K562 (cell line): ENCODE measurements at regions not wholly inside any gene's neighbourhood (a gene's known extent, or its start where the extent isn't known, plus 50 kb on each side); places are given as distances from the start of the nearest gene placed in this dataset.

Source experiments
- ATAC-seq: fragments of 200-7000 bp; cut with Tn5 transposase; 3 replicates; pipeline ENCODE4 v1.9.1; 2020; ENCODE audit warnings: moderate library complexity
- BruUV-seq: library from RNA; stranded (reverse); fragments of 400-500 nt; replicated peaks from 2 replicates; lab custom pipeline; 2021; lab: Mats Ljungman, UMichigan
- CTCF ChIA-PET: fragments of 300-600 bp; formaldehyde crosslinking; extraction: SDS; loops from one replicate; lab custom pipeline; 2021; ENCODE audit warnings: low intra/inter-chr PET ratio; lab: Yijun Ruan, JAX
- POLR2A ChIA-PET: fragments of 300-600, 350-650 bp; sonication (Branson Sonifier 250); formaldehyde crosslinking; extraction: SDS; loops from one replicate; lab custom pipeline; 2021; ENCODE audit warnings: antibody characterized with exemption, inconsistent platforms; lab: Yijun Ruan, JAX
- DNase-seq, 4 experiments: peaks; one replicate each; pipeline versions ENCODE4 v3.0.0 to v3.0.0-alpha.2; 2011 to 2018; ENCODE audit warnings: low spot score in 3 of 4, mixed read lengths in 3 of 4; ENCODE audit errors: extremely low read depth in 1 of 4
- FAIRE-seq: peaks from 2 replicates; lab custom pipeline; 2011; peaks lifted over from hg19 to GRCh38; lab: Jason Lieb, UNC
- H2AFZ ChIP-seq: 2 replicates; pipeline ENCODE4 v1.6.0; 2011; ENCODE audit warnings: low read depth, low read length, control low read depth, inconsistent platforms
- H3K27ac ChIP-seq: fragments of 200-600 bp; 3 replicates; pipeline ENCODE4 v1.8.0; 2011; ENCODE audit warnings: low read depth, mild to moderate bottlenecking, control low read depth, inconsistent platforms, low read length, moderate library complexity, mixed read lengths; ENCODE audit errors: extremely low read depth
- H3K27me3 ChIP-seq, 2 experiments: fragments of 300-600 bp in 1 of 2; 2 replicates in 1 of 2; 3 replicates in 1 of 2; pipeline versions ENCODE4 v1.6.0 to v1.8.0; 2011; ENCODE audit warnings: inconsistent platforms in 2 of 2, low read length in 2 of 2, mild to moderate bottlenecking in 1 of 2, mixed read lengths in 1 of 2, moderate library complexity in 1 of 2; ENCODE audit not compliant: control insufficient read depth in 2 of 2, insufficient read depth in 2 of 2
- H3K36me3 ChIP-seq: fragments of 300-600 bp; 3 replicates; pipeline ENCODE4 v1.8.0; 2011; ENCODE audit warnings: mild to moderate bottlenecking, low read length, inconsistent platforms; ENCODE audit not compliant: control insufficient read depth, insufficient read depth
- H3K4me1 ChIP-seq, 2 experiments: fragments of 200-600 bp in 1 of 2; replicated peaks in 1 of 2; 2 replicates in 1 of 2; 3 replicates in 1 of 2; pipeline versions ENCODE4 v1.5.1 to v1.8.0; 2011; ENCODE audit warnings: inconsistent platforms in 2 of 2, low read length in 2 of 2, mild to moderate bottlenecking in 1 of 2, mixed read lengths in 1 of 2, moderate library complexity in 1 of 2; ENCODE audit not compliant: control insufficient read depth in 2 of 2, insufficient read depth in 2 of 2
- H3K4me2 ChIP-seq: 2 replicates; pipeline ENCODE4 v1.6.1; 2011; ENCODE audit warnings: low read length, control low read depth, inconsistent platforms, mixed read lengths; ENCODE audit not compliant: insufficient read depth
- H3K4me3 ChIP-seq: fragments of 200-600 bp; sonication (generic), shearing (Covaris generic); 2 replicates; pipeline ENCODE4 v1.5.1; 2016; ENCODE audit warnings: control low read depth, inconsistent platforms
- H3K79me2 ChIP-seq: fragments of 200-600 bp; 3 replicates; pipeline ENCODE4 v1.8.0; 2011; ENCODE audit warnings: low read length, inconsistent platforms; ENCODE audit not compliant: control insufficient read depth, insufficient read depth
- H3K9ac ChIP-seq, 2 experiments: 2 replicates each; pipeline versions ENCODE4 v1.6.0 to v1.6.1; 2011; ENCODE audit warnings: low read depth in 2 of 2, low read length in 2 of 2, control low read depth in 1 of 2, inconsistent platforms in 1 of 2, mild to moderate bottlenecking in 1 of 2, mixed read lengths in 1 of 2; ENCODE audit not compliant: insufficient read depth in 1 of 2
- H3K9me1 ChIP-seq: one replicate; pipeline ENCODE4 v1.6.0; 2011; ENCODE audit warnings: inconsistent platforms, mild to moderate bottlenecking, low read length, moderate library complexity; ENCODE audit not compliant: control insufficient read depth, insufficient read depth
- H3K9me3 ChIP-seq: replicated peaks from 2 replicates; pipeline ENCODE4 v1.5.1; 2011; ENCODE audit warnings: low read depth, low read length, inconsistent platforms; ENCODE audit not compliant: control insufficient read depth, insufficient read depth
- H4K20me1 ChIP-seq: replicated peaks from 2 replicates; pipeline ENCODE4 v1.6.1; 2011; ENCODE audit warnings: low read length, inconsistent platforms, mixed read lengths; ENCODE audit not compliant: control insufficient read depth, insufficient read depth
- ATF3 ChIP-seq, 2 experiments: fragments of 450-650 bp in 1 of 2; sonication (generic) in 1 of 2; formaldehyde crosslinking in 1 of 2; IDR thresholded peaks in 1 of 2; conservative IDR thresholded peaks in 1 of 2; 2 replicates each; pipeline versions ENCODE4 v1.6.1 to v1.8.1; 2016 to 2023; ENCODE audit warnings: mild to moderate bottlenecking in 2 of 2, moderate library complexity in 2 of 2, inconsistent platforms in 1 of 2, missing genetic modification reagents in 1 of 2
- FOXA1 ChIP-seq: fragments of 450-650 bp; IDR thresholded peaks from 2 replicates; pipeline ENCODE4 v1.6.1; 2016; ENCODE audit warnings: mild to moderate bottlenecking, borderline replicate concordance
- FOXM1 ChIP-seq, 2 experiments: fragments of 450-650 bp in 1 of 2; sonication (generic) in 1 of 2; formaldehyde crosslinking in 1 of 2; IDR thresholded peaks; 2 replicates each; pipeline versions ENCODE4 v1.6.1 to v1.9.0; 2017 to 2022; ENCODE audit warnings: low read depth in 2 of 2, mild to moderate bottlenecking in 2 of 2, missing genetic modification reagents in 1 of 2, moderate library complexity in 1 of 2
- RAD51 ChIP-seq: fragments of 450-650 bp; IDR thresholded peaks from 2 replicates; pipeline ENCODE4 v1.7.1; 2016; ENCODE audit warnings: low read depth, mild to moderate bottlenecking, borderline replicate concordance
- WGBS: fragments of 100-300 bp; shearing (Covaris generic); methylation state at CpG from one replicate; pipeline ENCODE4 v1.1.6; 2016; ENCODE audit warnings: low coverage, mixed read lengths; ENCODE audit not compliant: insufficient coverage; ENCODE audit errors: missing lambda C conversion rate; 5-methylcytosine and 5-hydroxymethylcytosine counted together
- in situ Hi-C: fragments of 300-500 bp; cut with MboI; formaldehyde crosslinking; loops from 4 replicates; pipeline ENCODE4 v1.15.0; 2018; ENCODE audit warnings: inconsistent platforms, mixed read lengths
- intact Hi-C: fragments of 100-400 bp; cut with micrococcal nuclease; formaldehyde crosslinking; loops from 2 replicates; pipeline ENCODE4 v1.14.2; 2022
- TF ChIP-seq, protein P1 (sequence below): fragments of 250-450 bp; sonication (Bioruptor Pico); IDR thresholded peaks from 2 replicates; pipeline ENCODE4 v1.9.0; 2021; ENCODE audit warnings: mild to moderate bottlenecking

DNA sequence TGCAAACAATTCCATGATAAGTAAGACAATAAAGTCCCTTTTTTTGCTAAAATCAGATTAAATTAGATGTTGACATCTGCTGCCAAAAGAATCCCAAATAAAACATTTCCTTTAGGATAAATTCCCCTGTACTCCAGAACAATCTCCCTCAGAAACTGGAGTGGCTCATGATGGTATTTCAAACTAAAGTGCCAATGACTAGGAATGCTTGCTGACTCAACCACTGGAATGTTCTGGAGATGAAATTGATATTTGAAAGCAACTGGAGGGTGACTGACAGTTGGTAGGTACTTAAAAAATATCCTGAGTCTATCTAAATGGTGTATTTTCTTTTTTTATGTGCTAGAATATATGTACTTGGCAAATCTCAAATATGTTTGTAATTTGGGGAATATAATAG is 350.1 kb upstream of the TSHZ2 start (continued):
- no peak for TF ChIP-seq FOXM1 (IDR thresholded peaks at IDR 0.05; ENCODE audit: low read depth)
- no peak for TF ChIP-seq FOXM1 (CRISPR knock-in tag; IDR thresholded peaks at IDR 0.05; ENCODE audit: low read depth)
- TF ChIP-seq FOXA1, result no peak
- no peak for TF ChIP-seq ATF3 (IDR thresholded peaks at IDR 0.05)
- TF ChIP-seq ATF3 (CRISPR knock-in tag; conservative IDR thresholded peaks at IDR 0.05), result no peak
- TF ChIP-seq, protein P1, sequence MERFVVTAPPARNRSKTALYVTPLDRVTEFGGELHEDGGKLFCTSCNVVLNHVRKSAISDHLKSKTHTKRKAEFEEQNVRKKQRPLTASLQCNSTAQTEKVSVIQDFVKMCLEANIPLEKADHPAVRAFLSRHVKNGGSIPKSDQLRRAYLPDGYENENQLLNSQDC (CRISPR knock-in tag), result no peak

DNA sequence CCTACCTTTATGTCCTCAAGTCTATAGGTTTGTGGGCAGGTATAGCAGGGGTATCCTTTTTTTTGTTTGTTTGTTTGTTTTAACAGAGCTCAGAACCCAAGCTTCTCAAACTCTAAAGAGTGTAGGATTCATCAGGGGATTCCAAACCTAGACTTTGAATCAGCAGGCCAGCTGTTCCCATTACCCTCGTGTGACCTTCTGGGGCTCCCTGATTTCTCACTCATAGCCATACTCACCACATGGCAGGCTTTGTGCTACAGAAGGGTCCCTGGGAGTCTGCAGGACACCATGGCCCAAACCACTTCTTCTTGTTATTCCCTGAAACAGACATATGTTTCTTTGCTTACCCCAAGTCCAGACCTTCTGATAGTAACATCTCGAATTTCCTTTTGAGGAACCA is 350.8 kb upstream of the TSHZ2 start:
- H3K27ac ChIP-seq, result no peak overlapping the region
- no peak for TF ChIP-seq RAD51
- no TSS peak for BruUV-seq
- H3K9me1 ChIP-seq, result no peaks in the 10 kb centered on the region
- CTCF ChIA-PET, result no interaction called here
- in situ Hi-C loops (no loop called here), intact Hi-C loops (no loop called here)
- no peak overlapping the region for H3K9ac ChIP-seq
- H3K79me2 ChIP-seq, result no peaks in the 10 kb centered on the region
- H2AFZ ChIP-seq, result no peak overlapping the region
- no peak for FAIRE-seq
- H3K9me3 ChIP-seq, result no peaks in the 10 kb centered on the region
- no peaks in the 10 kb centered on the region for H4K20me1 ChIP-seq
- H3K4me1 ChIP-seq, result no peaks in the 10 kb centered on the region
- POLR2A ChIA-PET, result no interaction called here
- 5% methylated on average over 2 of the region's 2 CpGs for WGBS
- H3K4me2 ChIP-seq, result no peak overlapping the region
- no peak for DNase-seq
- H3K27me3 ChIP-seq, result no peaks in the 10 kb centered on the region
- no peak overlapping the region for H3K4me3 ChIP-seq
- no peaks in the 10 kb centered on the region for H3K36me3 ChIP-seq
- ATAC-seq, result no peak
